ENCODE measurements at regions not wholly inside any gene's neighbourhood (a gene's known extent, or its start where the extent isn't known, plus 50 kb on each side); places are given as distances from the start of the nearest gene placed in this dataset.

GRCh38 chr10:113447278-113447677 lies 105.6 kb upstream of the HABP2 start:
- TF ChIP-seq CTCF (IDR thresholded peaks at IDR 0.05) (no peak), POLR2A (IDR thresholded peaks at IDR 0.05) (no peak), POLR2AphosphoS5 (IDR thresholded peaks at IDR 0.05) (no peak), EP300 (IDR thresholded peaks at IDR 0.05; ENCODE audit: low read depth) (no peak)
